CD14-positive monocyte (primary cell): ENCODE measurements at regions not wholly inside any gene's neighbourhood (a gene's known extent, or its start where the extent isn't known, plus 50 kb on each side); places are given as distances from the start of the nearest gene placed in this dataset.

Experiments
- DNase-seq, 3 donors: peaks; one replicate each; pipeline ENCODE4 v3.0.0-alpha.2; 2011 to 2022
- H2AFZ ChIP-seq: 2 replicates; pipeline ENCODE4 v1.6.0; 2012; ENCODE audit warnings: mild to moderate bottlenecking, low read depth, low read length, inconsistent platforms; ENCODE audit not compliant: insufficient read depth, poor library complexity, severe bottlenecking
- H3K27ac ChIP-seq, 2 donors: 1 replicate in 1 of 2; 2 replicates in 1 of 2; pipeline ENCODE4 v1.5.1; 2012 to 2013; ENCODE audit warnings: low read length in 2 of 2, control low read depth in 1 of 2, inconsistent platforms in 1 of 2, low read depth in 1 of 2, mild to moderate bottlenecking in 1 of 2
- H3K27me3 ChIP-seq, 2 donors: one replicate each; pipeline versions ENCODE4 v1.6.0 to v1.6.1; 2011 to 2013; ENCODE audit warnings: low read length in 2 of 2; ENCODE audit not compliant: control insufficient read depth in 2 of 2, insufficient read depth in 2 of 2
- H3K36me3 ChIP-seq, 2 donors: replicated peaks in 1 of 2; 1 replicate in 1 of 2; 2 replicates in 1 of 2; pipeline versions ENCODE4 v1.5.1 to v1.6.1; 2012 to 2013; ENCODE audit warnings: low read length in 2 of 2, control low read depth in 1 of 2, inconsistent platforms in 1 of 2, mild to moderate bottlenecking in 1 of 2; ENCODE audit not compliant: insufficient read depth in 2 of 2, control insufficient read depth in 1 of 2
- H3K4me1 ChIP-seq, 2 donors: 1 replicate in 1 of 2; 2 replicates in 1 of 2; pipeline versions ENCODE4 v1.5.1 to v1.6.1; 2012 to 2013; ENCODE audit warnings: low read length in 2 of 2, control low read depth in 1 of 2, inconsistent platforms in 1 of 2, mild to moderate bottlenecking in 1 of 2, moderate library complexity in 1 of 2; ENCODE audit not compliant: insufficient read depth in 2 of 2, control insufficient read depth in 1 of 2
- H3K4me2 ChIP-seq: replicated peaks from 2 replicates; pipeline ENCODE3; 2012; ENCODE audit warnings: low read length, moderate library complexity, mild to moderate bottlenecking; ENCODE audit not compliant: poor library complexity, severe bottlenecking; ENCODE audit errors: extremely low read depth
- H3K4me3 ChIP-seq, 3 experiments: fragments of 200-600 bp in 1 of 3; sonication (generic) in 1 of 3; replicated peaks in 1 of 3; 1 replicate in 2 of 3; 2 replicates in 1 of 3; pipeline ENCODE4 v1.5.1; 2011 to 2013; ENCODE audit warnings: low read length in 3 of 3, mild to moderate bottlenecking in 3 of 3, control low read depth in 2 of 3, low read depth in 2 of 3, inconsistent platforms in 1 of 3, moderate library complexity in 1 of 3
- H3K79me2 ChIP-seq: 2 replicates; pipeline ENCODE4 v1.6.0; 2012; ENCODE audit warnings: mild to moderate bottlenecking, control low read depth, inconsistent platforms, low read length, moderate library complexity; ENCODE audit not compliant: insufficient read depth
- H3K9ac ChIP-seq: 2 replicates; pipeline ENCODE4 v1.6.0; 2017; ENCODE audit warnings: low read length, mild to moderate bottlenecking; ENCODE audit not compliant: insufficient read depth, poor library complexity, severe bottlenecking
- H3K9me3 ChIP-seq, 2 donors: replicated peaks in 1 of 2; 1 replicate in 1 of 2; 2 replicates in 1 of 2; pipeline versions ENCODE4 v1.5.1 to v1.6.1; 2012 to 2013; ENCODE audit warnings: low read length in 2 of 2, control low read depth in 1 of 2; ENCODE audit not compliant: control insufficient read depth in 1 of 2, insufficient read depth in 1 of 2
- H4K20me1 ChIP-seq: 2 replicates; pipeline ENCODE4 v1.6.0; 2012; ENCODE audit warnings: mild to moderate bottlenecking, low read length, control low read depth, moderate library complexity; ENCODE audit not compliant: insufficient read depth
- H3K27ac Mint-ChIP-seq, 7 donors: one replicate each; pipeline ENCODE4 v1.8.0; 2020; ENCODE audit warnings: mild to moderate bottlenecking in 7 of 7, mixed read lengths in 7 of 7, moderate library complexity in 6 of 7, inconsistent platforms in 2 of 7
- H3K27me3 Mint-ChIP-seq, 3 donors: one replicate each; pipeline ENCODE4 v1.8.0; 2021 to 2022; ENCODE audit warnings: low read depth in 3 of 3, mild to moderate bottlenecking in 3 of 3, mixed read lengths in 3 of 3, moderate library complexity in 3 of 3, inconsistent platforms in 1 of 3
- H3K36me3 Mint-ChIP-seq, 2 donors: one replicate each; pipeline ENCODE4 v1.8.0; 2020; ENCODE audit warnings: mixed read lengths in 2 of 2, inconsistent platforms in 1 of 2, mild to moderate bottlenecking in 1 of 2
- H3K4me1 Mint-ChIP-seq: one replicate; pipeline ENCODE4 v1.8.0; 2020; ENCODE audit warnings: mild to moderate bottlenecking, mixed read lengths
- H3K4me3 Mint-ChIP-seq, 2 donors: one replicate each; pipeline ENCODE4 v1.8.0; 2020; ENCODE audit warnings: mild to moderate bottlenecking in 2 of 2, mixed read lengths in 2 of 2, moderate library complexity in 1 of 2
- H3K9me3 Mint-ChIP-seq, 7 donors: one replicate each; pipeline ENCODE4 v1.8.0; 2020 to 2022; ENCODE audit warnings: mixed read lengths in 7 of 7, mild to moderate bottlenecking in 6 of 7, moderate library complexity in 6 of 7, inconsistent platforms in 2 of 7
- CTCF ChIP-seq: fragments of 200-600 bp; IDR thresholded peaks from one replicate; pipeline ENCODE4 v1.8.0; 2022; ENCODE audit warnings: antibody characterized with exemption, mild to moderate bottlenecking
- WGBS: methylation state at CpG from one replicate; pipeline ENCODE4 v1.1.5; 2013; ENCODE audit warnings: missing lambda C conversion rate; ENCODE audit not compliant: insufficient coverage; 5-methylcytosine and 5-hydroxymethylcytosine counted together
- intact Hi-C, 2 donors: fragments of 100-400 bp; cut with micrococcal nuclease; formaldehyde crosslinking; loops; one replicate each; pipeline versions ENCODE4 v1.15.0 to v1.15.1; 2023

DNA sequence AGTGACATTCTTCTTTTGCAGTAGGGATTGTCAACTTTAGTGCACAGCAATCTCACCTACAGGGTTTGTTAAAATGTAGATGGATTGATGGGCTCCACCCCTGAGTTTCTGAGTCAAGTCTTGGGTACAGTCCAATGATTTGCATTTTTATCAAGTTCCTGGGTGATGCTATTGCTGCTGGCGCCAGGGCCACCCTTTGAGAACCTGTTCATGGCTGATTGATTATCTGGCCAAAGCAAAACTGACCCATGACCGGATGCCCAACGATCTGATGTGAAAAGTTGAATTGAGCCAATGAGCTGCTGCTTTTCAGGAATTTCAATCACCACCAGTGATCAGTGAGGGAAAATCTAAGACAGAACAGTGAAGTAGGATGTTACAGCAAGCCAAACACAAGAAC, 675.3 kb downstream of the TMEM182 start:
- no peak for DNase-seq
- Mint-ChIP-seq H3K27me3 (no peaks in the 10 kb centered on the region), H3K36me3 (no peaks in the 10 kb centered on the region), H3K9me3 (peaks cover 0 to 6% (median 3%) of the 10 kb centered on the region in 7 donors), H3K4me3 (no peak overlapping the region), H3K4me1 (no peaks in the 10 kb centered on the region), H3K27ac (no peak overlapping the region)
- Histone ChIP-seq H3K36me3 (no peaks in the 10 kb centered on the region), H3K4me1 (no peaks in the 10 kb centered on the region), H3K9me3 (peaks cover 0 to 3% of the 10 kb centered on the region in 2 donors), H3K4me3 (no peak overlapping the region), H3K4me2 (no peak overlapping the region), H3K27ac (no peak overlapping the region), H3K79me2 (no peaks in the 10 kb centered on the region), H2AFZ (no peak overlapping the region), H3K27me3 (no peaks in the 10 kb centered on the region), H4K20me1 (no peaks in the 10 kb centered on the region), H3K9ac (no peak overlapping the region)
- no peak for TF ChIP-seq CTCF
- 86% methylated on average over 3 of the region's 3 CpGs for WGBS
- intact Hi-C loops = no loop called here

DNA sequence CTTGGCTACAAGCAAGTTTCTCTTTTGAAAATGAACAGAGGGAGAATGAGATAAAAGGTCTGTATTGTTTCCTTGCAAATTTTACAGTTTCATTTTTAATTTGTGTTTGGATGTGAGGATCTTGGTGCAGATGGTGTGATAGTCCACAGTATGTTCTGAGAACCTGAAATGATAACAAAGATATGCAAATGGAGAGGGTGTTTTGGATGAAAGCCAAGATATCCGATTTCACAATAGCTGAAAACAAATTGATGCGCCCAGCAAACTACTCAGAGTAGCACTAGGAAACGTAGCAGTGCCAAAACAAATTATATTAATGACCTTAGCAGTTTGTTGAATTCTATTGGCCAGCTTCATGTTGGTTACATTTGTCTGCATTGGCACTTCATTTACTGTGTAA, 683.5 kb downstream of the TMEM182 start:
- Histone ChIP-seq H3K27ac (no peak overlapping the region), H3K4me3 (no peak overlapping the region), H3K9ac (no peak overlapping the region), H3K4me2 (no peak overlapping the region), H4K20me1 (no peaks in the 10 kb centered on the region), H3K36me3 (no peaks in the 10 kb centered on the region), H2AFZ (no peak overlapping the region), H3K4me1 (no peaks in the 10 kb centered on the region), H3K79me2 (no peaks in the 10 kb centered on the region), H3K9me3 (no peaks in the 10 kb centered on the region), H3K27me3 (no peaks in the 10 kb centered on the region)
- no peak for TF ChIP-seq CTCF
- Mint-ChIP-seq H3K9me3 (no peaks in the 10 kb centered on the region), H3K4me1 (no peaks in the 10 kb centered on the region), H3K4me3 (no peak overlapping the region), H3K27ac (no peak overlapping the region), H3K27me3 (no peaks in the 10 kb centered on the region), H3K36me3 (no peaks in the 10 kb centered on the region)
- WGBS = no CpG with 5 or more reads among the region's 3 CpGs
- DNase-seq = no peak
- intact Hi-C loops = no loop called here
